SK-N-MC (cell line): ENCODE measurements at regions not wholly inside any gene's neighbourhood (a gene's known extent, or its start where the extent isn't known, plus 50 kb on each side); places are given as distances from the start of the nearest gene placed in this dataset.

Experiments
- EZH2 ChIP-seq: fragments of 200-600 bp; sonication (generic); IDR thresholded peaks from one replicate; pipeline ENCODE4 v1.6.1; 2017; ENCODE audit warnings: antibody characterized with exemption
- FOXP2 ChIP-seq: optimal IDR thresholded peaks from 2 replicates; pipeline ENCODE3; 2011; ENCODE audit warnings: mild to moderate bottlenecking, moderate library complexity; ENCODE audit not compliant: insufficient read depth; ENCODE audit errors: extremely low read length, control extremely low read depth
- POLR2AphosphoS5 ChIP-seq: IDR thresholded peaks from 2 replicates; pipeline ENCODE4 v1.6.1; 2012; ENCODE audit warnings: mild to moderate bottlenecking, low read depth, low read length, borderline replicate concordance

DNA sequence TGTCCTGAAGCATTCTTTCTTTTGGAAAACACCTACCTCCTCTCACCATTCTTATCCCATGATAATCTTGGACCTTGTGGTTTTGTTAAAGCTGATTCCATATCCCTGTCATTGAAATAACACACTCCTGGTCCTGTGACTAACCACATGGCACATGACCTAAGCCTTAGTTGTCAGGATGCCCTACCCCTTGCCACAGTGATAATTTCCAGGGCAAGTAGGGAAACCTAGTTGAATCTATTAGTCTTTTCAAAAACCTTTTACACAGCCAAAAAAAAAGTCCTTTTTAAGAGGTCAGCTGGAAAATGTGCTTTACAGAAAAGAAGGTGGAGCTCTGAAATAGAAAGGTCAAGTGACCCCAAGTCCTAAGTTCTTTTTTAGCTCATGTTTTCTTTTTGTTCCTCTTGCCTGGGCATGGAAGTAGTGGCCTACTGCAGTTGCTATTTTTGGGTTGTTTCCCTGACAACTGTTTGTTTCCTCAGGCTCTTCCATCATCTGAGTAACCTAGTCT, 608.4 kb downstream of the LRFN5 start:
- TF ChIP-seq POLR2AphosphoS5 (no peak), EZH2 (no peak), FOXP2 (no peak)
